HEK293 (cell line): ENCODE measurements at regions not wholly inside any gene's neighbourhood (a gene's known extent, or its start where the extent isn't known, plus 50 kb on each side); places are given as distances from the start of the nearest gene placed in this dataset.

ENCODE experiments used
- CTCF ChIP-seq: fragments of 450-650 bp; formaldehyde crosslinking; IDR thresholded peaks from 2 replicates; pipeline ENCODE4 v1.5.1; 2016; ENCODE audit warnings: missing biosample characterization, missing genetic modification characterization
- IKZF3 ChIP-seq: fragments of 450-650 bp; IDR thresholded peaks from 2 replicates; pipeline ENCODE4 v1.5.0; 2018; ENCODE audit warnings: missing biosample characterization, mild to moderate bottlenecking, missing genetic modification characterization, moderate library complexity

DNA sequence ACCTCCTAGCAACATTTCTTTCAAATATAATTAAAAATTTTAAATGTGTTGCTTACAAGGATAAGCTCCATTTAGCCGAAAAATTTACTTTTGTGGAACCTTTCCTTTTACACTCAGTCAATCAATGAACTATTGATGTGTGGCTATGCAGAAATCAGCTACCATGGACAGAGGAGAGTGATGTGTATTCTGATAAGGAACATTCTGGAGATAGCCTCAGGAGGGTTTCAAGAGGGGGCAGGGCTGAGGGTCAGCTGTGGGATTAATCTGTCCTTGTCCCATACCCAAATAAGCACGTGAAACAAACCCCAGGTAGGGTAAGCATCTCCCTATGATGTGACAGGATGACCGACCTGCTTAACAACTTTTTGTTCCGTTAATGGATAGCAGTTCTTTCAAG lies 192.6 kb upstream of the PROK2 start:
- TF ChIP-seq IKZF3 (tag by site-specific recombination) (no peak), CTCF (no peak)
